Endothelial cell of umbilical vein (primary cell): ENCODE measurements at regions not wholly inside any gene's neighbourhood (a gene's known extent, or its start where the extent isn't known, plus 50 kb on each side); places are given as distances from the start of the nearest gene placed in this dataset.

Source experiments
- CTCF ChIP-seq, 2 donors: IDR thresholded peaks; 1 replicate in 1 of 2; 2 replicates in 1 of 2; pipeline ENCODE4 v1.5.1; 2011; ENCODE audit warnings: low read length in 2 of 2, mild to moderate bottlenecking in 2 of 2, moderate library complexity in 2 of 2, control low read depth in 1 of 2, inconsistent platforms in 1 of 2, low read depth in 1 of 2; ENCODE audit not compliant: insufficient read depth in 1 of 2; ENCODE audit errors: extremely low read depth in 1 of 2
- EZH2 ChIP-seq: IDR thresholded peaks from 2 replicates; pipeline ENCODE4 v1.6.1; 2012; ENCODE audit warnings: borderline replicate concordance, low read depth, mild to moderate bottlenecking, moderate library complexity, low read length, inconsistent platforms; ENCODE audit not compliant: severe bottlenecking
- FOS ChIP-seq: IDR thresholded peaks from 2 replicates; pipeline ENCODE4 v1.6.1; 2011; ENCODE audit warnings: mild to moderate bottlenecking, low read length, moderate library complexity, borderline replicate concordance; ENCODE audit not compliant: insufficient read depth
- GATA2 ChIP-seq: IDR thresholded peaks from 2 replicates; pipeline ENCODE4 v1.7.0; 2011; ENCODE audit warnings: low read depth, mild to moderate bottlenecking, moderate library complexity, mixed read lengths, low read length; ENCODE audit not compliant: insufficient read length, insufficient read depth
- MAX ChIP-seq: IDR thresholded peaks from 2 replicates; pipeline ENCODE4 v1.6.1; 2011; ENCODE audit not compliant: insufficient read depth, insufficient read length
- POLR2A ChIP-seq: IDR thresholded peaks from 2 replicates; pipeline ENCODE4 v1.6.1; 2012; ENCODE audit warnings: low read depth, mild to moderate bottlenecking, control low read depth, low read length
- POLR2AphosphoS5 ChIP-seq: IDR thresholded peaks from 2 replicates; pipeline ENCODE4 v1.6.1; 2012; ENCODE audit warnings: low read depth, mild to moderate bottlenecking, control low read depth, low read length, moderate library complexity; ENCODE audit not compliant: insufficient read depth

GRCh38 chr4:169861593-169861992 is 103.8 kb upstream of the HPF1 start:
- TF ChIP-seq MAX (no peak), EZH2 (no peak), CTCF (IDR thresholded peaks at IDR 0.05; ENCODE audit: extremely low read depth in 1 of 2, insufficient read depth in 1 of 2, low read depth in 1 of 2, low read length in 2 of 2) (no peak), POLR2AphosphoS5 (no peak), GATA2 (no peak), POLR2A (no peak), FOS (no peak)
